Inferior parietal cortex (tissue), 1 donor: ENCODE measurements at regions not wholly inside any gene's neighbourhood (a gene's known extent, or its start where the extent isn't known, plus 50 kb on each side); places are given as distances from the start of the nearest gene placed in this dataset.
"Not testable (repeated sequence)": the region's sequence is repeated elsewhere in the genome, so short reads cannot be mapped to it uniquely, and the experiment has no call there.

Experiments
- DNase-seq: peaks from one replicate; pipeline ENCODE4 v3.0.0-alpha.2; 2016; ENCODE audit errors: extremely low spot score

- no peak for DNase-seq
These were observed 92.1 kb upstream of the C1orf174 start for GRCh38 chr1:3992103-3992556.

- DNase-seq, result no peak
These were observed 92.7 kb upstream of the C1orf174 start for GRCh38 chr1:3992746-3993145.

- DNase-seq, result no peak
These were observed 93.7 kb upstream of the C1orf174 start for GRCh38 chr1:3993619-3994375.

GRCh38 chr1:3995141-3995780 lies 95.2 kb upstream of the C1orf174 start:
- DNase-seq, result no peak

- no peak for DNase-seq
These were observed 97.0 kb upstream of the C1orf174 start for GRCh38 chr1:3996846-3997705.

GRCh38 chr1:3998086-3998485 lies 98.0 kb upstream of the C1orf174 start:
- DNase-seq, result no peak

GRCh38 chr1:3999514-3999913 lies 99.4 kb upstream of the C1orf174 start:
- DNase-seq, result not testable (repeated sequence)

- no peak for DNase-seq
These were observed 100.1 kb upstream of the C1orf174 start for GRCh38 chr1:3999941-4000735.

- DNase-seq, result no peak
These were observed 100.8 kb upstream of the C1orf174 start for GRCh38 chr1:4000811-4001251.

- no peak for DNase-seq
These were observed 101.4 kb upstream of the C1orf174 start for GRCh38 chr1:4001461-4001860.

GRCh38 chr1:4002061-4002521 lies 102.0 kb upstream of the C1orf174 start:
- no peak for DNase-seq

- no peak for DNase-seq
These were observed 102.7 kb upstream of the C1orf174 start for GRCh38 chr1:4002741-4003140.

GRCh38 chr1:4003846-4004505 lies 103.9 kb upstream of the C1orf174 start:
- no peak for DNase-seq

- DNase-seq, result no peak
These were observed 104.8 kb upstream of the C1orf174 start for GRCh38 chr1:4004635-4005430.

GRCh38 chr1:4005431-4005830 lies 105.4 kb upstream of the C1orf174 start:
- no peak for DNase-seq

- DNase-seq, result no peak
These were observed 106.8 kb upstream of the C1orf174 start for GRCh38 chr1:4006676-4007374.

- no peak for DNase-seq
These were observed 110.2 kb upstream of the C1orf174 start for GRCh38 chr1:4010284-4010683.

GRCh38 chr1:4010814-4011605 lies 110.9 kb upstream of the C1orf174 start:
- no peak for DNase-seq
